ENCODE measurements at regions not wholly inside any gene's neighbourhood (a gene's known extent, or its start where the extent isn't known, plus 50 kb on each side); places are given as distances from the start of the nearest gene placed in this dataset.

GRCh38 chr11:27287205-27287604 lies 75.8 kb downstream of the CCDC34 start:
- DNase-seq = peak; percentile 6

- DNase-seq = no peak
These were observed 77.3 kb downstream of the CCDC34 start for GRCh38 chr11:27285761-27286160.

DNA sequence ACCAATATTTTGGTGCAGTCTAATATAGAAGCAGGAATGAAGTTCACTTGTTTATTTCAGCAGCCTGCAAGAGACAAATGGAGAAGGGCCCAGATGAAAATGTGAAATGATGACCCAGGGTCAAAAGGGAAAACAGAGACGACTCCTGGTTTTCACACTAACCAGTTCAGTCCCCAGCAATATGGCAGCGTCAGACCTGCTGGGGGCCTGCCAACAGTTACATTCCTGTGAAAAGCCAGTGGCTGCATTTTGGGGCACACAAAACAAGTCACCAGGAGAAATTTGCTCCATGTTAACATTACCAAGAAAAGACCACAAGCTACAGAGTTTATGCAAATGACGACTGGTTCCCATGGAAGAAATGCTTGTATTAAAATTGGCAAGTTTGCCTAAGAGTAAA lies 80.2 kb downstream of the CCDC34 start:
- peak; percentile 52 for DNase-seq

DNA sequence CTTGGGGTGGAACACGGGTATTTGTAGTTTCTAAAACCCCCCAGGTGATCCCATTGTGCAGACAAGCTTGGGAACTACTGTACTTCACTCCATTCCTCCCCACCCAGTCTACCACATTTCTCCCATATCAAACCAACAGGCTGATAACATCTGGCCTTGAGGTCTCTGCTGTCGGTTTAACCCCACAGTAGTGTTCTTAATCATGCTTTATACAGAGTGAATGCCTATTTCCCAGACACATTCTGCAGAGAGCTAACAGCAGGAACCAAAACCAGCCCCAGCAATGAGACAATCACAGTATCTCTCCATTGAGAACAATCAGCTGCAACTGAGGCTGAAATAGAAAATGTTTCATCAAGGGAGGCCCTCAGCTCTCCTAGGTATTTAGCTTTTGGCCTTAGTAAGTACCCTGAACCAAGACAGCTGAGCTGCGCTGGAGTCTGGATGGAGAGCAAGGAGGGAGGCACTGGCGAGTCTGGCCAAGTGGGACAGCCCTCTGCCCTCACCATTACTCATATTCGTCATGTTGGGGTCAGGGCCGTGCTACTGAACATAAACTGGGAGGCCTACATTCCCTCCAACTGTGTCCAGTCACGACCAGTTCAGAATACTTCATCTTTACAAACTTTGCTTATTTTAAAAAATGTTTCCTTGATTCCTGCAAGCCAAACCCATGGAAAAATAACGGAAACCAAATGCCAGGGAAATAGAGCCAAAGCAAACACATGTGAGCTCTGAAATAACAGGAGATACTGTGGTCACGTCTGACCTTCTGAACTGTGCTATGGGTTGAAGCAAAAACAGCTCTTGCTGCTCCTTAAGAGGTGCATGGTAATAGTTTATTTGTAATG lies 81.0 kb downstream of the CCDC34 start:
- peak; percentile 92 for DNase-seq

- DNase-seq = no peak
These were observed 81.7 kb downstream of the CCDC34 start for GRCh38 chr11:27281276-27281675.

DNA sequence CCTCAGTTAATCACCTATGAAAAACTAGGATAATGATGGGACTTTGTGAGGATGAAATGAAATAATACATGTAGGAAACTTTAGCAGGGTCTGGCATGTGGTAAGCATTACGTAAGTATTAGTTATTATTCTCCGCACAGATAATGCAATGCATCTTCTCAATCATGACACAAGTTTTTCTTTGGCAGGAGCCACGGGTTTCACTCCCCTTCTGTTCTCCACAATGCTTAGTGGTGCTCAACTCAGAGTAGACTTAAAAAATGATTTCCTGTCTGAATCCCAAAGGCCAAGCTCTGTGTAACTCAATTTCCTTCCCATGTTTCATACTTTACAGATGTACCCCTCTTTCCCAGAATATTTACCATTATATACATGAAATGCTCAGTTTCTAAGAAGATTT lies 82.9 kb downstream of the CCDC34 start:
- no peak for DNase-seq

- no peak for DNase-seq
These were observed 83.6 kb downstream of the CCDC34 start for GRCh38 chr11:27279460-27279859.

GRCh38 chr11:27277843-27278242 lies 85.2 kb downstream of the CCDC34 start:
- no peak for DNase-seq

- no peak for DNase-seq
These were observed 86.9 kb downstream of the CCDC34 start for GRCh38 chr11:27276141-27276540.

- no peak for DNase-seq
These were observed 88.1 kb downstream of the CCDC34 start for GRCh38 chr11:27274854-27275395.

DNA sequence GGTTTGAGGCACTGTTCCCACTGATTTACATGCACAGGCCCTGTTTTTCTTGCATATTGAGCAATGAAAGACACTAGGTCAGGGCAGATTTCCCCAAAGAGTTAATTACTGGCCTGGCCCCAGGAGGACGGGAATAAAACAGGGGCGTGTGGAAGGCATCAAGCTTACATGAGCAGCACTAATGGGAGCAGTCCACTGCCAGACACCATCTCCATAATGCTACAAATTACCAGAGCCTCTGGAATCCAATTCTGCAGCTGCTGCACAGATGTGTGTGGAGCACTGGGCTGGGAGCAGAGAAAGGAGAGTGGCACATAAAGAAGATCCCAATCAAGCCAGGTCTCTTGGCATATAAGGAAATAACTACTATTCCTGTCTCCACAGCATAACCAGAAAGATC lies 96.9 kb downstream of the CCDC34 start:
- no peak for DNase-seq

DNA sequence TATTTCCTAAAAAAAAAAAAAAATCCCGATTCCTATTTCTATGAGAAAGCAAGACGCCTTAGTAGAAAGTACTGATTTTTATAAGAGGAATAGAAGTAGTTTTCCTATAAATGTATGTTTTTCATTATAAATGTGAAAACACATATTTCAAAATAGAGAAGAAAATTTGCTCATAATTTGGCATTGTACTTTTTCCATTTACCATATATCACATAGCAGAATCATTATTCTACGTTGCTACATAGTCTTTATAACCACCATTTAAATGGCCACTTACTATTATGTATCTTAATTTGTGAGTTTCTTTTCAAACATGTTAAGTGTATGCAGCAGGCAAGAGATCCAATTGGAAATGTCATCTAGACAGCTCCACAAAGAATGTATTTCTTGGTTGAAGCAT lies 99.0 kb downstream of the CCDC34 start:
- DNase-seq = no peak

- no peak for DNase-seq
These were observed 100.0 kb downstream of the CCDC34 start for GRCh38 chr11:27263046-27263445.

DNA sequence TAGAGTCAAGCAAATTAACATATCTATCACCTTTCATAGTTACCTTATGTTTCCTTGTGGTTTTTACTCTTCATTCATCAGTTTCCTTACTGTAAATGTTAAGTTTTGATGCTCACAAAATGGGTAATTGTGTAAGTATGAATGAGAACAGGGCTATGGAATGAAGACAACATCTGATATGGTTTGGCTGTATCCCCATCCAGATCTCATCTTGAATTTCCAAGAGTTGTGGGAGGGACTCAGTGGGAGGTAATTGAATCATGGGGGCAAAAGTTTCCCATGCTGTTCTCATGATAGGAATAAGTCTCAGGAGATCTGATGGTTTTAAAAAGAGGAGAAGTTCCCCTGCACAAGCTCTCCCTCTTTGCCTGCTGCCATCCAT lies 107.6 kb downstream of the CCDC34 start:
- no peak for DNase-seq

DNA sequence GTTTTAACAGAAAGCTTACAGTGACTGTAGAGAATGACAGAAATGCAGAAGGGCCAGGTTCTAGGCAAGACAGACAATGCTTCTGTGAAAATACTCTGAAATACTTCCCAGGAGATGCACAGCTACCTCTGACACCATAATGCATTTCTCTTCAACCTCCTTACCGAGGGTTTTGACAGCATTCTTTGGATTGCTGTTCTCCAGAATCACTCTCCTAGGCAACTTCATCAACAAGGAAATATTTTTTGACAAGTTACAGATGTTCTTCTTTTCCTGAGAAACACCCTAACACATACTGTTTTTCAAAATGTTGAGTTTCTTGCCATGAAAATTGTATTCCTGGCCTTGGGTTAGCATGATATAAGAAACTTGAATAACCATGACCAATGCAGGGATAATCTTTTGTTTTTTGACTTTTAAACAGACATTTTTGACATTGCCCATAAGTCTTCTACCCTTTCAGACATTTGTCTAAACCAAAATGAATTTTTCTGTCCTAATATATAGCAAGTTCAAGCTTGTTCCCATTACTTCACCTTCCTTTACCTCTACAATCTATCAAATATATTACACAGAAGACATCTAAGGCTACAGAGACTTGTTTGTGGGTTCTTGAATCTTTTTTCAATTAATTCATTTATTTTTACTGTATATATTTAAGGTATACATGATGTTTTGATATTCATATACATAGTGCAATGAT lies 108.1 kb downstream of the CCDC34 start:
- DNase-seq = no peak

DNA sequence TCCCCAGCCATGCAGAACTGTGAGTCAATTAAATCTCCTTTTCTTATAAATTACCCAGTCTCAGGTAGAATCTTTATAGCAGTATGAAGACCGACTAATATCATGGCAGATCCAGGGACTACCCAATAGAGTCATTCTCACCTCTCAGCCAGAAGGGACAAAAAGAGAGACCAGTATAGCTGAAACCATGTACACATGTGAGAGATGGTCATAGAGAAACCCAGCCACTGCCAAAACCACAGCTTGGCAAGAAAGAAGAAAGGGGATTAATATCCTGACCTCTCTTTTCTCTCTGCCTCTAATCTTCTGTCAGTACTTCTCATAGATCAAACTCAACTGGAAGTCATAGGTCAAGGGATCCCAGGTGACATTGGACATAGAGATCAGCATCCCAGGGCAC lies 109.8 kb downstream of the CCDC34 start:
- DNase-seq = no peak

GRCh38 chr11:27250867-27251665 lies 111.9 kb downstream of the CCDC34 start:
- DNase-seq = no peak

DNA sequence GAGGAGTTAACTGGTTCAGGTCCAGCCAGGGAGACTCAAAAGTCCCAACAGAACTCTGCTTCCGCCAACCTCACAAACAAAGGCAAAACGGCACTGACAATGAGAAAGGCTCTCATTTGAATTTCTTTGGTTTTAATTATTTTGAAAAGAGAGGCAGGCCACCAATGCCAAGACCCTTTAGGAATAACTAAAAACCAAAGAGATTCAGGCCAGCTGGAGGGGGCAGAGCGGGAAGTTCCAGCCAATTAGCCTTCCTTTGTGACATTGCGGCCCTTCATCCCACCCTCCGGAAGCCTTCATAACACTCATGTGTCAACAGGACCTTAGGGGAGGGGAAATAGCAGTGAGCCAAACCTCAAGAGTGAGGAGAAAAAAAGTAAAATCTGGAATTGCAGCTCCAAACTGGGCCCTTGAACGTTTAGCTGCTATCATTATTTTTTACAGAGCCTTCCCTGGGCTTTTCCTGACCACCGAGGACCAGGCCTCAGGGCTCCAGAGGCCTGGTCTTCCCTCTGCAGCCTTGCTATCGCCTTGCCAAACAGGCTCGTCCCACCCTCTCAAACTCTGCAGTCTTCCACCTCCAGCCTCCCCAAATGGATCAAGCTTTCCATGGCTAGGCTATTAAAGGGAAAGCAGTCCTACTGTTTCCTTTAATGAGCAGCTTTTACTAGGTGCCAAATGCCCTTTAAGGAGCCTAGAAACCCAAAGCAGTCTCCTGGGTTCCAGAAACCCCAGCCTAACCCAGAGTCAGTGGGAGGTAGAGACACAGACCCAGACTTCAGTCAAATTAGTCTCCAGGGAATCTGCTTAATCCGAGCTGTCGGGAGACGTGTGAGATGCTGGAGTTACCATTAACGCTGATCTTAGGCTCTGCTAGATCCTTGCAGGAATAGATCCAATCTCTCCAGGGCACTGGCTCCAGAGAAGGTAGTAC lies 114.2 kb downstream of the CCDC34 start:
- DNase-seq = no peak

DNA sequence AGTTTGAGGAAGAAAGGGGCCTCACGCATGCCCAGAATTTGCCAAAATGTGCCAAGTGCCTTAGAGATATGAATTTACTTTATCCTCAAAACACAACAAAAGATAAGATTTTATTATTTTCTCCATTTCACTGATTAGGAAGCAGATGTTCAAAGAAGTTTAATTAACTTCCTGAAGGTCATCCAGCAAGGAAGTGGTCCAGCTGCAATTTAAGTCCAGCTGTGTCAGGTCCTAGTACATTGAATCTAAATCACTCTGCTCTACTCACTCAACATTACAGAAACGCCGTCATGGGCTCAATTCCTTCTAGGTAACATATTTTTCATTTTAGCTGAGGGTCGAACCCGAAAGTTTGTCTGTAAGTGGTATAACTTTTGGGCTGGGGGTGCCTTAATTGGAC lies 115.4 kb downstream of the CCDC34 start:
- no peak for DNase-seq

DNA sequence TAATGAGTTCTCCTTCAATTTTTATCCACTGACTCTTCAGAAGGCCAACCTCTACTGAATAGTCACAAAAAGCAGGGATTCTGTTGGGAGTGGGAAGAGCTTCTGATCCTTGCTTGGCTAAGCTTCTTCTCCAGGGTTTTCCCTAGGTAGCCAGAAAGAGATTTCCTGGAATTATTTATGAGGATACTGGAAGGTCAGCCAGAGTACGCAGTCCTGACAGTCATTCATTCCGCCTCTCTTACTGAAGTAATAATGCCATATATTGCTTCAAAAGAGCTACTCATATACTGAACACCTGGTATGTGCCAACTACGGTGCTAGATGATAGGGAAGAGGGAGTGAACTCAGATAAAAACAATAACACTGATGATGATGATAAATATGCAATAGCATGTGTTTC lies 116.1 kb downstream of the CCDC34 start:
- no peak for DNase-seq

GRCh38 chr11:27244900-27245299 lies 118.1 kb downstream of the CCDC34 start:
- no peak for DNase-seq

DNA sequence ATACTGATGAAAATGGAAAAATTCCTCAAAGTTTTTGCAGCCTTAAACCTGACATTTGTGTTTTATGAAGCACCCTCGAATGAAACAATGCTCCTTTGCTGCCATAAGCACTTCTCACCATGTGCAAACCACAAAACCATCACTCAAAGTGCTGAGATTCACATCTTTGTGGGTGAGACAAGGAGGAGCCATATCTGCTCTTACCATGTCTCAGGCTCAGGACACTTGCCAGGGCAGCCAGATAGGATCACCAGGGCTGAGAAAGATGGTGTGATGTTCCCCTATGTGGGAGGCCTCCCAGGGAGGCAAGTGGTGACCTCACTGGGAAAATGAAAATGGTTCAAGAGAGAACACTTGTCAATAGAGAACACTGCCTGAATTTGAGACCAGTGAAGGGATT lies 120.4 kb downstream of the CCDC34 start:
- DNase-seq = no peak

Data from dermis blood vessel endothelial cell (primary cell).